ENCODE measurements at regions not wholly inside any gene's neighbourhood (a gene's known extent, or its start where the extent isn't known, plus 50 kb on each side); places are given as distances from the start of the nearest gene placed in this dataset.

- Mint-ChIP-seq H3K4me3 (no peak overlapping the region), H3K36me3 (no peaks in the 10 kb centered on the region), H3K9me3 (no peaks in the 10 kb centered on the region), H3K4me1 (peaks cover 12% of the 10 kb centered on the region), H3K27ac (no peak overlapping the region), H3K27me3 (no peaks in the 10 kb centered on the region)
- DNase-seq (ENCODE audit: low spot score in 2 of 2) (no peak), ATAC-seq (ENCODE audit: low read depth) (no peak)
These were observed 294.6 kb downstream of the PTEN start for GRCh38 chr10:88157981-88158465.

GRCh38 chr10:88158526-88159122 is 295.2 kb downstream of the PTEN start:
- no peaks in the 10 kb centered on the region for H3K36me3 Mint-ChIP-seq
- ATAC-seq (ENCODE audit: low read depth), result no peak
- DNase-seq (ENCODE audit: low spot score in 2 of 2), result no peak
- no peaks in the 10 kb centered on the region for H3K27me3 Mint-ChIP-seq
- no peak overlapping the region for H3K4me3 Mint-ChIP-seq
- no peak overlapping the region for H3K27ac Mint-ChIP-seq
- no peaks in the 10 kb centered on the region for H3K9me3 Mint-ChIP-seq
- peaks cover 11% of the 10 kb centered on the region for H3K4me1 Mint-ChIP-seq

GRCh38 chr10:88159127-88159829 is 295.9 kb downstream of the PTEN start:
- Mint-ChIP-seq H3K27me3 (no peaks in the 10 kb centered on the region), H3K4me3 (no peak overlapping the region)

DNA sequence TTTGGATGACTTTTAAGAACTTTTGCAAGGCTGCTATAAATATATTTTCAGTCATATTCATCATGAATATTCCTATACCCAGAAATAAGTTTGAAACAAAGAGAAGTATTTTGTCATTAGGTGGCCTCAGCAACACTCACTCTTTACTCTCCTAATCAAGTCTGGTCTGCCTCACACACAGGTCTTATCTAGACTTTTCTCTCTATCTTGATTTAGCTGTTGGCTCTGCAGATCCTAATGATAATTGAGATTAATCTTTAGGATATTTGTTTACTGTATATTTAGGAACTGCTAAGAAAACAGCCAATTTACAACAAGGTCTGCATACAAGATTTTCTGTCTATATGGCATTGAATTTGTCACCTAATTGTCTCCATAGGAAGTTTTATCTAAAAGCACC is 297.6 kb downstream of the PTEN start:
- Mint-ChIP-seq H3K9me3 (no peaks in the 10 kb centered on the region), H3K4me3 (no peak overlapping the region), H3K27me3 (no peaks in the 10 kb centered on the region)

More at GRCh38 chr10:88159127-88159829, 295.9 kb downstream of the PTEN start:
- ATAC-seq (ENCODE audit: low read depth) (no peak), DNase-seq (ENCODE audit: low spot score in 2 of 2) (no peak)
- H3K36me3 Mint-ChIP-seq, result no peaks in the 10 kb centered on the region
- no peak overlapping the region for H3K27ac Mint-ChIP-seq
- H3K4me1 Mint-ChIP-seq, result peaks cover 9% of the 10 kb centered on the region
- H3K9me3 Mint-ChIP-seq, result no peaks in the 10 kb centered on the region

DNA sequence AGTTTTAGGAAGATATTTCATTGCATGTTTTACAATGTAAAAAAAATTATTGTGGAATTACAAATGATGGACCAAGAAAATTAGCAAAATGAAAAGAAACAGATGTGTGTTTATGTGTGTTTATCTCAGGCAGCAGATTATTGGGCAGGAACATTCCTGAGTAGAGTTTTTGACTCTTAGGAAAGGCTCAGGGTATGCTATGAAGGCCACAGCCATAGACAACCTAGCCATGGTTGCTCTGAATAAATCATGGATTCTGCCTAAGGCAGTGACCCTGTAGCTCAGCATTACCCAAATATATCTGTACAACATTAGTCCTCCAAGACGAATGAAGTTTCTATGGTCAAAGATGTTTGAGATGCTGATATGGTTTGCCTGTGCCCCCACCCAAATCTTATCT is 298.3 kb downstream of the PTEN start:
- Mint-ChIP-seq H3K27me3 (no peaks in the 10 kb centered on the region), H3K4me3 (no peak overlapping the region), H3K36me3 (no peaks in the 10 kb centered on the region), H3K27ac (no peak overlapping the region), H3K4me1 (peaks cover 9% of the 10 kb centered on the region), H3K9me3 (no peaks in the 10 kb centered on the region)
- no peak for ATAC-seq (ENCODE audit: low read depth)
- DNase-seq (ENCODE audit: low spot score in 2 of 2), result no peak

More for the DNA sequence above, 297.6 kb downstream of the PTEN start:
- DNase-seq (ENCODE audit: low spot score in 2 of 2), result no peak
- H3K27ac Mint-ChIP-seq, result no peak overlapping the region
- no peak for ATAC-seq (ENCODE audit: low read depth)
- no peaks in the 10 kb centered on the region for H3K36me3 Mint-ChIP-seq
- peaks cover 9% of the 10 kb centered on the region for H3K4me1 Mint-ChIP-seq

DNA sequence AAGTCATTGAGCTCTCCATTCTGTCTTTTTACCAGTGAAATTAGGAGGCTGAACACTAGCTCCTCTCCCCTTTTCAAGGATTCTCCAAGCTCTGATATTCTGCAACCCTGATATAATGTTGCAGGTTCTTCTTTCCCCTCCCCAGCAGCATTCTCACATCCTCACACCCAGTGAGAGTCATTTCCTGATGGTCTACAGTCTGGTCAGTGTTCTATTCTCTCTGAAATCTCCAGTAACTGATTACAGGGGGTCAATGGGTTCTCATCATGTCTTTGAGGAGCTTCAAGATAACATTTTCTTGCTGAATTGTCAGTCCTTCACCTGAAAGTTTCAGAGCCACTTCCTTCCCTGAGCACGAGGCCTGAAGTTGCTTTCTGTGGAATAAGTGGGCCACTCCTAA is 299.4 kb downstream of the PTEN start:
- no peak overlapping the region for H3K27ac Mint-ChIP-seq
- peaks cover 12% of the 10 kb centered on the region for H3K4me1 Mint-ChIP-seq
- H3K36me3 Mint-ChIP-seq, result no peaks in the 10 kb centered on the region
- no peaks in the 10 kb centered on the region for H3K27me3 Mint-ChIP-seq
- no peak for DNase-seq (ENCODE audit: low spot score in 2 of 2)
- no peak overlapping the region for H3K4me3 Mint-ChIP-seq
- H3K9me3 Mint-ChIP-seq, result no peaks in the 10 kb centered on the region
- ATAC-seq (ENCODE audit: low read depth), result no peak

- no peak for DNase-seq (ENCODE audit: low spot score in 2 of 2)
- Mint-ChIP-seq H3K9me3 (no peaks in the 10 kb centered on the region), H3K36me3 (no peaks in the 10 kb centered on the region), H3K4me3 (no peak overlapping the region), H3K4me1 (peaks cover 10% of the 10 kb centered on the region), H3K27ac (no peak overlapping the region), H3K27me3 (no peaks in the 10 kb centered on the region)
- ATAC-seq (ENCODE audit: low read depth), result no peak
These were observed 300.1 kb downstream of the PTEN start for GRCh38 chr10:88163572-88163971.

DNA sequence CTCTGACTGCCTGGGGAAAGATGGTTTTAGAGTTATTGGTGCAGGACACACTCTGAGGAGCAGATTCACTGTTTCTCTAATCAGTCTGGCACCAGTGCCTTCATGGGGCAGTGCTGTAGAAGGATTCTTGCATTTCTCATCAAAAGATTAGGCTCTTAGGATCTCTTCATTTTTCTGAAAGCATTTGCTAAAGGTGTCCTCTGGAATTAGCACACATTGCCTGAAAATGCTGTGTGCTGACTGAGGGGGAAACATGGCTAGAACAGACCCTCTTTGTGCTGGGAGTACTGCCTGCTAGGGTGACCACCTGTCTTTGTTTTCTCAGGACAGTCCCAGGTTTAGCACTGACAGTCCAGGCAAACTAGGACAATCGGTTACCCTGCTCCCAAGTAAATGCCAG is 301.0 kb downstream of the PTEN start:
- peaks cover 3% of the 10 kb centered on the region for H3K9me3 Mint-ChIP-seq
- peaks cover 3% of the 10 kb centered on the region for H3K36me3 Mint-ChIP-seq
- H3K27me3 Mint-ChIP-seq, result no peaks in the 10 kb centered on the region
- H3K27ac Mint-ChIP-seq, result no peak overlapping the region
- H3K4me1 Mint-ChIP-seq, result peaks cover 10% of the 10 kb centered on the region
- no peak for ATAC-seq (ENCODE audit: low read depth)
- DNase-seq (ENCODE audit: low spot score in 2 of 2), result no peak
- H3K4me3 Mint-ChIP-seq, result no peak overlapping the region

DNA sequence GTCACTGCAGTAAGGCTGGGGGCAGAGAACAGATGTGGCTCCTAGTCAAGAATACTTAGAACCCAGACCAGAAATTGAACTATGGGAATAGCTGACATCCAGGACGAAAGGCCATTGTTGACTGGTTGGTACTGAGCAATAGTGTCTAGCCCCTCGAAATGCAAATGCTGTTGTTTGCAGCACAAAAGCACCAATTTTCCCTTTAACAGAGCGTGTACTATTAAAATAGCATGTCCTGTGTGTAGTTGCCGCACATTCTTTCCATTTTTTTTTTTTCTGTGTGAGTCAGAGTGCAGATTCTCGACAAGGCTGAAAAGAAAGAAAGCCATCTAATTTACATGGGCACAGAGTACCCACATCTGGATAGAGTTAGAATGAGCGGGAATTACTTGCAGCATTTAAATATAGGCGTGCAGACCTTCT is 302.4 kb downstream of the PTEN start:
- no peak for ATAC-seq (ENCODE audit: low read depth)
- no peak for DNase-seq (ENCODE audit: low spot score in 2 of 2)
- H3K36me3 Mint-ChIP-seq, result peaks cover 3% of the 10 kb centered on the region
- H3K27me3 Mint-ChIP-seq, result no peaks in the 10 kb centered on the region
- H3K27ac Mint-ChIP-seq, result no peak overlapping the region
- H3K4me1 Mint-ChIP-seq, result peaks cover 10% of the 10 kb centered on the region
- H3K9me3 Mint-ChIP-seq, result peaks cover 3% of the 10 kb centered on the region
- no peak overlapping the region for H3K4me3 Mint-ChIP-seq

GRCh38 chr10:88168171-88169036 is 305.0 kb downstream of the PTEN start:
- H3K4me1 Mint-ChIP-seq, result peaks cover 8% of the 10 kb centered on the region
- H3K27me3 Mint-ChIP-seq, result no peaks in the 10 kb centered on the region
- H3K9me3 Mint-ChIP-seq, result peaks cover 3% of the 10 kb centered on the region
- no peak overlapping the region for H3K27ac Mint-ChIP-seq
- H3K36me3 Mint-ChIP-seq, result peaks cover 3% of the 10 kb centered on the region
- DNase-seq (ENCODE audit: low spot score in 2 of 2), result no peak
- no peak for ATAC-seq (ENCODE audit: low read depth)
- no peak overlapping the region for H3K4me3 Mint-ChIP-seq

DNA sequence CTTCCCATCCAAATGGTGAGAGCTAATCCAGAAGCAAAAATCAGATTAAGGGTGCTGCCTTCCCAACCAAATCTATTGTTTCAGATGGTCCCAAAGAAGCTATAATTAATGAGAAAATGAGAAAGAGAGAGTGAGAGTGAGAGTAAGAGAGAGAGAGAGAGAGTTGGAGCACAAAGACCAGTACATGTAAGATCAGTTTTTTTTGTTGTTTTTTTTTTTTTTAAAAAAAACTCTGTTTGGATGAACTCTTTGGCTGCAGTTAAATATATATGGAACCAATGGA is 305.6 kb downstream of the PTEN start:
- peaks cover 8% of the 10 kb centered on the region for H3K4me1 Mint-ChIP-seq
- peaks cover 3% of the 10 kb centered on the region for H3K9me3 Mint-ChIP-seq
- ATAC-seq (ENCODE audit: low read depth) (no peak), DNase-seq (ENCODE audit: low spot score in 2 of 2) (no peak)
- H3K36me3 Mint-ChIP-seq, result peaks cover 3% of the 10 kb centered on the region
- H3K27ac Mint-ChIP-seq, result no peak overlapping the region
- H3K27me3 Mint-ChIP-seq, result no peaks in the 10 kb centered on the region
- no peak overlapping the region for H3K4me3 Mint-ChIP-seq

GRCh38 chr10:88170628-88171027 is 307.2 kb downstream of the PTEN start:
- Mint-ChIP-seq H3K4me1 (peaks cover 8% of the 10 kb centered on the region), H3K27me3 (no peaks in the 10 kb centered on the region), H3K36me3 (peaks cover 3% of the 10 kb centered on the region), H3K27ac (no peak overlapping the region), H3K4me3 (no peak overlapping the region), H3K9me3 (peaks cover 11% of the 10 kb centered on the region)
- no peak for ATAC-seq (ENCODE audit: low read depth)
- DNase-seq (ENCODE audit: low spot score in 2 of 2), result no peak

- ATAC-seq (ENCODE audit: low read depth), result no peak
- Mint-ChIP-seq H3K36me3 (peaks cover 4% of the 10 kb centered on the region), H3K27me3 (no peaks in the 10 kb centered on the region), H3K9me3 (peaks cover 14% of the 10 kb centered on the region), H3K27ac (no peak overlapping the region), H3K4me3 (no peak overlapping the region), H3K4me1 (peaks cover 5% of the 10 kb centered on the region)
- no peak for DNase-seq (ENCODE audit: low spot score in 2 of 2)
These were observed 308.7 kb downstream of the PTEN start for GRCh38 chr10:88172159-88172558.

- H3K9me3 Mint-ChIP-seq, result peaks cover 15% of the 10 kb centered on the region
- no peaks in the 10 kb centered on the region for H3K27me3 Mint-ChIP-seq
- H3K4me1 Mint-ChIP-seq, result peaks cover 5% of the 10 kb centered on the region
- no peak overlapping the region for H3K4me3 Mint-ChIP-seq
- H3K27ac Mint-ChIP-seq, result no peak overlapping the region
- peaks cover 9% of the 10 kb centered on the region for H3K36me3 Mint-ChIP-seq
- DNase-seq (ENCODE audit: low spot score in 2 of 2) (no peak), ATAC-seq (ENCODE audit: low read depth) (no peak)
These were observed 311.0 kb downstream of the PTEN start for GRCh38 chr10:88174391-88174790.
